GM12892 (cell line): ENCODE measurements at regions not wholly inside any gene's neighbourhood (a gene's known extent, or its start where the extent isn't known, plus 50 kb on each side); places are given as distances from the start of the nearest gene placed in this dataset.

Source experiments
- POLR2A ChIP-seq: IDR thresholded peaks from 2 replicates; pipeline ENCODE4 v1.6.1; 2011; ENCODE audit warnings: low read depth, low read length, control low read depth
- POLR2AphosphoS5 ChIP-seq: IDR thresholded peaks from 2 replicates; pipeline ENCODE4 v1.6.1; 2011; ENCODE audit warnings: low read depth, low read length, control low read depth
- TAF1 ChIP-seq: IDR thresholded peaks from 2 replicates; pipeline ENCODE4 v1.6.1; 2011; ENCODE audit warnings: low read depth, mild to moderate bottlenecking, control low read depth, low read length, borderline replicate concordance

GRCh38 chr2:186984481-186984880 lies 135.5 kb upstream of the ZSWIM2 start:
- TF ChIP-seq POLR2A (no peak), POLR2AphosphoS5 (no peak), TAF1 (no peak)
